ENCODE measurements at regions not wholly inside any gene's neighbourhood (a gene's known extent, or its start where the extent isn't known, plus 50 kb on each side); places are given as distances from the start of the nearest gene placed in this dataset.

- no peak for TF ChIP-seq CTCF (IDR thresholded peaks at IDR 0.05; ENCODE audit: insufficient read depth, low read length)
- no peak for TF ChIP-seq GABPA (IDR thresholded peaks at IDR 0.05; ENCODE audit: low read depth)
- TF ChIP-seq, protein P1, sequence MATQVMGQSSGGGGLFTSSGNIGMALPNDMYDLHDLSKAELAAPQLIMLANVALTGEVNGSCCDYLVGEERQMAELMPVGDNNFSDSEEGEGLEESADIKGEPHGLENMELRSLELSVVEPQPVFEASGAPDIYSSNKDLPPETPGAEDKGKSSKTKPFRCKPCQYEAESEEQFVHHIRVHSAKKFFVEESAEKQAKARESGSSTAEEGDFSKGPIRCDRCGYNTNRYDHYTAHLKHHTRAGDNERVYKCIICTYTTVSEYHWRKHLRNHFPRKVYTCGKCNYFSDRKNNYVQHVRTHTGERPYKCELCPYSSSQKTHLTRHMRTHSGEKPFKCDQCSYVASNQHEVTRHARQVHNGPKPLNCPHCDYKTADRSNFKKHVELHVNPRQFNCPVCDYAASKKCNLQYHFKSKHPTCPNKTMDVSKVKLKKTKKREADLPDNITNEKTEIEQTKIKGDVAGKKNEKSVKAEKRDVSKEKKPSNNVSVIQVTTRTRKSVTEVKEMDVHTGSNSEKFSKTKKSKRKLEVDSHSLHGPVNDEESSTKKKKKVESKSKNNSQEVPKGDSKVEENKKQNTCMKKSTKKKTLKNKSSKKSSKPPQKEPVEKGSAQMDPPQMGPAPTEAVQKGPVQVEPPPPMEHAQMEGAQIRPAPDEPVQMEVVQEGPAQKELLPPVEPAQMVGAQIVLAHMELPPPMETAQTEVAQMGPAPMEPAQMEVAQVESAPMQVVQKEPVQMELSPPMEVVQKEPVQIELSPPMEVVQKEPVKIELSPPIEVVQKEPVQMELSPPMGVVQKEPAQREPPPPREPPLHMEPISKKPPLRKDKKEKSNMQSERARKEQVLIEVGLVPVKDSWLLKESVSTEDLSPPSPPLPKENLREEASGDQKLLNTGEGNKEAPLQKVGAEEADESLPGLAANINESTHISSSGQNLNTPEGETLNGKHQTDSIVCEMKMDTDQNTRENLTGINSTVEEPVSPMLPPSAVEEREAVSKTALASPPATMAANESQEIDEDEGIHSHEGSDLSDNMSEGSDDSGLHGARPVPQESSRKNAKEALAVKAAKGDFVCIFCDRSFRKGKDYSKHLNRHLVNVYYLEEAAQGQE (IDR thresholded peaks at IDR 0.05; ENCODE audit: insufficient replicate concordance, low read depth): no peak
- TF ChIP-seq POLR2AphosphoS5 (IDR thresholded peaks at IDR 0.05; ENCODE audit: low read depth): no peak
These were observed 142.7 kb upstream of the SEL1L start for GRCh38 chr14:81676395-81676794.
